GM12872 (cell line): ENCODE measurements at regions not wholly inside any gene's neighbourhood (a gene's known extent, or its start where the extent isn't known, plus 50 kb on each side); places are given as distances from the start of the nearest gene placed in this dataset.

Source experiments
- CTCF ChIP-seq: IDR thresholded peaks from 3 replicates; pipeline ENCODE4 v1.5.1; 2011; ENCODE audit warnings: low read depth, mild to moderate bottlenecking, low read length, moderate library complexity; ENCODE audit not compliant: insufficient read depth

- no peak for TF ChIP-seq CTCF
These were observed 135.3 kb downstream of the GDAP2 start for GRCh38 chr1:117794073-117794472.

GRCh38 chr1:117795190-117795589, 134.2 kb downstream of the GDAP2 start:
- no peak for TF ChIP-seq CTCF

GRCh38 chr1:117795792-117796191, 133.6 kb downstream of the GDAP2 start:
- TF ChIP-seq CTCF: no peak

GRCh38 chr1:117796226-117796625, 133.2 kb downstream of the GDAP2 start:
- no peak for TF ChIP-seq CTCF

GRCh38 chr1:117798550-117798949, 130.9 kb downstream of the GDAP2 start:
- TF ChIP-seq CTCF: no peak

GRCh38 chr1:117802531-117803257, 126.7 kb downstream of the GDAP2 start:
- TF ChIP-seq CTCF: no peak

- TF ChIP-seq CTCF: no peak
These were observed 126.1 kb downstream of the GDAP2 start for GRCh38 chr1:117803318-117803717.
